Keratinocyte (primary cell): ENCODE measurements at regions not wholly inside any gene's neighbourhood (a gene's known extent, or its start where the extent isn't known, plus 50 kb on each side); places are given as distances from the start of the nearest gene placed in this dataset.

Source experiments
- DNase-seq: peaks from one replicate; pipeline ENCODE4 v3.0.0-alpha.2; 2011; ENCODE audit warnings: low read depth, missing footprints, low spot score
- FAIRE-seq: peaks from 2 replicates; lab custom pipeline; 2011; peaks lifted over from hg19 to GRCh38; lab: Jason Lieb, UNC
- H2AFZ ChIP-seq: 2 replicates; pipeline ENCODE4 v1.6.0; 2012; ENCODE audit warnings: low read length, control low read depth, inconsistent platforms; ENCODE audit not compliant: control insufficient read depth
- H3K27ac ChIP-seq: 2 replicates; pipeline ENCODE4 v1.5.1; 2011; ENCODE audit warnings: low read length; ENCODE audit not compliant: control insufficient read depth, insufficient read depth
- H3K27me3 ChIP-seq: 3 replicates; pipeline ENCODE4 v1.6.0; 2011; ENCODE audit warnings: low read length; ENCODE audit not compliant: control insufficient read depth, insufficient read depth; ENCODE audit errors: extremely low read depth
- H3K36me3 ChIP-seq, 2 experiments: 2 replicates in 1 of 2; 3 replicates in 1 of 2; pipeline ENCODE4 v1.5.1; 2011; ENCODE audit warnings: low read length in 2 of 2, mild to moderate bottlenecking in 1 of 2; ENCODE audit not compliant: control insufficient read depth in 2 of 2, insufficient read depth in 2 of 2; ENCODE audit errors: extremely low read depth in 1 of 2
- H3K4me1 ChIP-seq: 3 replicates; pipeline ENCODE4 v1.5.1; 2011; ENCODE audit warnings: low read length; ENCODE audit not compliant: control insufficient read depth, insufficient read depth; ENCODE audit errors: extremely low read depth
- H3K4me2 ChIP-seq: 3 replicates; pipeline ENCODE4 v1.6.0; 2011; ENCODE audit warnings: low read depth, low read length; ENCODE audit not compliant: control insufficient read depth, insufficient read depth; ENCODE audit errors: extremely low read depth
- H3K4me3 ChIP-seq, 3 experiments: fragments of 200-600 bp in 1 of 3; sonication (generic) in 1 of 3; 2 replicates in 2 of 3; 3 replicates in 1 of 3; pipeline ENCODE4 v1.5.1; 2011 to 2016; ENCODE audit warnings: low read length in 3 of 3, mild to moderate bottlenecking in 3 of 3, control low read depth in 2 of 3, inconsistent platforms in 1 of 3, low read depth in 1 of 3, mixed read lengths in 1 of 3, mixed run types in 1 of 3, moderate library complexity in 1 of 3; ENCODE audit not compliant: control insufficient read depth in 2 of 3, insufficient read depth in 2 of 3; ENCODE audit errors: extremely low read depth in 1 of 3
- H3K79me2 ChIP-seq: 2 replicates; pipeline ENCODE4 v1.6.0; 2012; ENCODE audit warnings: low read length; ENCODE audit not compliant: control insufficient read depth, insufficient read depth
- H3K9ac ChIP-seq: 3 replicates; pipeline ENCODE4 v1.6.0; 2011; ENCODE audit warnings: low read length; ENCODE audit not compliant: control insufficient read depth, insufficient read depth; ENCODE audit errors: extremely low read depth
- H3K9me1 ChIP-seq: 3 replicates; pipeline ENCODE4 v1.6.0; 2011; ENCODE audit warnings: low read length; ENCODE audit not compliant: control insufficient read depth, insufficient read depth; ENCODE audit errors: extremely low read depth
- H3K9me3 ChIP-seq: 2 replicates; pipeline ENCODE4 v1.5.1; 2012; ENCODE audit warnings: low read depth, low read length; ENCODE audit not compliant: control insufficient read depth
- H4K20me1 ChIP-seq: 3 replicates; pipeline ENCODE4 v1.6.0; 2011; ENCODE audit warnings: low read length; ENCODE audit not compliant: control insufficient read depth, insufficient read depth; ENCODE audit errors: extremely low read depth
- EZH2 ChIP-seq: IDR thresholded peaks from one replicate; pipeline ENCODE4 v1.6.1; 2012; ENCODE audit warnings: inconsistent platforms, mild to moderate bottlenecking, low read length, moderate library complexity
- dilution Hi-C: fragments of 300-500 bp; cut with MboI; formaldehyde crosslinking; loops from one replicate; pipeline ENCODE4 v1.7.0; 2020; ENCODE audit warnings: low sequenced_read_pairs; ENCODE audit not compliant: extremely low pct_ligation_motif_present
- TF ChIP-seq, protein P1 (sequence below), 3 experiments: IDR thresholded peaks in 1 of 3; conservative IDR thresholded peaks in 1 of 3; optimal IDR thresholded peaks in 1 of 3; 2 replicates in 2 of 3; 3 replicates in 1 of 3; pipeline versions ENCODE3 to v1.5.1; 2011; ENCODE audit warnings: low read length in 3 of 3, mild to moderate bottlenecking in 3 of 3, moderate library complexity in 2 of 3, control low read depth in 1 of 3, inconsistent platforms in 1 of 3; ENCODE audit not compliant: insufficient read depth in 2 of 3; ENCODE audit errors: extremely low read depth in 1 of 3

DNA sequence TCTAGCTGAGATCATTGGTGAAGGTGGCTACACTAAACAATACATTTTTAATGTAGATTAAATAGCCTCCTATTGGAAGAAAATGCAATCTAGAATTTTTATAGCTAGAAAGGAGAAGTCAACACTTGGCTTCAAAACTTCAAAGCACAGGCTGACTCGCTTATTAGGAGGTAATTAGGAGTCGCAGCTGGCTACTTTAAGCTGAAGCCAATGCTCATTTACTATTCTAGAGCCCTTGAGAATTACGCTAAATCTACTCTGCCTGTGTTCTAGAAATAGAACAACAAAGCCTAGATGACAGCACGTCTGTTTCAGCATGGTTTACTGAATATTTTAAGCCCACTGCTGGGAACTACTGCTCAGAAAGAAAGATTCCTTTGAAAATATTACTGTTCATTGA lies 101.6 kb upstream of the EEPD1 start:
- no peaks in the 10 kb centered on the region for H3K9me3 ChIP-seq
- TF ChIP-seq, protein P1, sequence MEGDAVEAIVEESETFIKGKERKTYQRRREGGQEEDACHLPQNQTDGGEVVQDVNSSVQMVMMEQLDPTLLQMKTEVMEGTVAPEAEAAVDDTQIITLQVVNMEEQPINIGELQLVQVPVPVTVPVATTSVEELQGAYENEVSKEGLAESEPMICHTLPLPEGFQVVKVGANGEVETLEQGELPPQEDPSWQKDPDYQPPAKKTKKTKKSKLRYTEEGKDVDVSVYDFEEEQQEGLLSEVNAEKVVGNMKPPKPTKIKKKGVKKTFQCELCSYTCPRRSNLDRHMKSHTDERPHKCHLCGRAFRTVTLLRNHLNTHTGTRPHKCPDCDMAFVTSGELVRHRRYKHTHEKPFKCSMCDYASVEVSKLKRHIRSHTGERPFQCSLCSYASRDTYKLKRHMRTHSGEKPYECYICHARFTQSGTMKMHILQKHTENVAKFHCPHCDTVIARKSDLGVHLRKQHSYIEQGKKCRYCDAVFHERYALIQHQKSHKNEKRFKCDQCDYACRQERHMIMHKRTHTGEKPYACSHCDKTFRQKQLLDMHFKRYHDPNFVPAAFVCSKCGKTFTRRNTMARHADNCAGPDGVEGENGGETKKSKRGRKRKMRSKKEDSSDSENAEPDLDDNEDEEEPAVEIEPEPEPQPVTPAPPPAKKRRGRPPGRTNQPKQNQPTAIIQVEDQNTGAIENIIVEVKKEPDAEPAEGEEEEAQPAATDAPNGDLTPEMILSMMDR (optimal IDR thresholded peaks at IDR 0.05 in 1 of 3, IDR thresholded peaks at IDR 0.05 in 1 of 3, conservative IDR thresholded peaks at IDR 0.05 in 1 of 3; ENCODE audit: extremely low read depth in 1 of 3, insufficient read depth in 2 of 3, low read length in 3 of 3), result no peak
- TF ChIP-seq EZH2, result no peak

DNA sequence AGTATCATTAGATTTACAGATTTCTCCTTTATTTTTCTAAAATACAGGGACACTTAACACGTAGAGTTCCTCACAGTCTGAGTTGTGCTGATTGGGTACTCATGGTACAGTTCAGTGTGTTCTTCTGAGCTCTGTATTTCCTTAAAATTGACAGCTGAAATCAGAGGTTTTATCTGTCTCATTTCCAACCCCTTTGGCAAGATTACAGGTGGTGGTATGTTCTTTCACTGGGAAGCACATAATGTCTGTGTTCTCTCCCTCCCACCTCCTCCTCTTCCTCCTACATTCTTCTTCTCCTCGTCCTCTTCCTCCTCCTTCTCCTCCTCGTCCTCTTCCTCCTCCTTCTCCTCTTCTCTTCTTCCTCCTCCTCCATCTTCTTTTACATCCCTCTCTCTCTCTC lies 99.5 kb upstream of the EEPD1 start:
- H3K4me3 ChIP-seq, result no peak overlapping the region
- no peak overlapping the region for H3K27ac ChIP-seq
- no peaks in the 10 kb centered on the region for H3K9me3 ChIP-seq
- H3K4me2 ChIP-seq, result no peak overlapping the region
- H3K9ac ChIP-seq, result no peak overlapping the region
- no peaks in the 10 kb centered on the region for H3K27me3 ChIP-seq
- H3K79me2 ChIP-seq, result no peaks in the 10 kb centered on the region
- dilution Hi-C loops, result no loop called here
- H4K20me1 ChIP-seq, result no peaks in the 10 kb centered on the region
- no peak for TF ChIP-seq EZH2
- TF ChIP-seq, protein P1 (optimal IDR thresholded peaks at IDR 0.05 in 1 of 3, IDR thresholded peaks at IDR 0.05 in 1 of 3, conservative IDR thresholded peaks at IDR 0.05 in 1 of 3; ENCODE audit: extremely low read depth in 1 of 3, insufficient read depth in 2 of 3, low read length in 3 of 3), result no peak
- H3K36me3 ChIP-seq, result no peaks in the 10 kb centered on the region
- peaks cover 5% of the 10 kb centered on the region for H3K4me1 ChIP-seq
- no peak overlapping the region for H2AFZ ChIP-seq
- no peak for DNase-seq
- no peak for FAIRE-seq
- H3K9me1 ChIP-seq, result no peaks in the 10 kb centered on the region

More for the DNA sequence above, 101.6 kb upstream of the EEPD1 start:
- Histone ChIP-seq H3K27me3 (no peaks in the 10 kb centered on the region), H3K36me3 (no peaks in the 10 kb centered on the region), H3K4me1 (peaks cover 15% of the 10 kb centered on the region), H2AFZ (no peak overlapping the region), H3K27ac (no peak overlapping the region), H3K9ac (no peak overlapping the region), H4K20me1 (no peaks in the 10 kb centered on the region), H3K4me2 (no peak overlapping the region), H3K9me1 (no peaks in the 10 kb centered on the region), H3K4me3 (no peak overlapping the region), H3K79me2 (no peaks in the 10 kb centered on the region)
- DNase-seq (no peak), FAIRE-seq (no peak)
- dilution Hi-C loops, result no loop called here
